Endothelial cell of umbilical vein (primary cell): ENCODE measurements at regions not wholly inside any gene's neighbourhood (a gene's known extent, or its start where the extent isn't known, plus 50 kb on each side); places are given as distances from the start of the nearest gene placed in this dataset.

Experiments
- BruUV-seq: library from RNA; stranded (reverse); fragments of 400-500 nt; replicated peaks from 2 replicates; lab custom pipeline; 2021; lab: Mats Ljungman, UMichigan
- CTCF ChIA-PET: fragments of 300-600, 350-600 bp; sonication (Branson Sonifier 250); formaldehyde crosslinking; loops from one replicate; lab custom pipeline; 2021; ENCODE audit warnings: antibody characterized with exemption, inconsistent platforms; lab: Charles Lee
- POLR2A ChIA-PET: fragments of 300-600, 350-600 bp; sonication (Branson Sonifier 250); formaldehyde crosslinking; loops from one replicate; lab custom pipeline; 2021; ENCODE audit warnings: antibody characterized with exemption, inconsistent platforms; lab: Charles Lee
- DNase-seq: peaks from one replicate; pipeline ENCODE4 v3.0.0-alpha.2; 2011; ENCODE audit warnings: low read depth, low spot score
- FAIRE-seq: peaks from 2 replicates; lab custom pipeline; 2011; peaks lifted over from hg19 to GRCh38; lab: Jason Lieb, UNC
- H2AFZ ChIP-seq: 2 replicates; pipeline ENCODE4 v1.6.0; 2012; ENCODE audit warnings: low read depth, low read length, control low read depth, inconsistent platforms
- H3K27ac ChIP-seq: 2 replicates; pipeline ENCODE4 v1.5.1; 2011; ENCODE audit warnings: low read depth, mild to moderate bottlenecking, control low read depth, low read length, moderate library complexity; ENCODE audit not compliant: insufficient read depth
- H3K27me3 ChIP-seq, 2 experiments: 2 replicates each; pipeline versions ENCODE4 v1.6.0 to v1.6.1; 2011; ENCODE audit warnings: low read length in 2 of 2, mixed read lengths in 1 of 2; ENCODE audit not compliant: control insufficient read depth in 2 of 2, insufficient read depth in 2 of 2
- H3K36me3 ChIP-seq, 2 experiments: 2 replicates in 1 of 2; 3 replicates in 1 of 2; pipeline ENCODE4 v1.5.1; 2011; ENCODE audit warnings: low read length in 2 of 2, mild to moderate bottlenecking in 1 of 2, moderate library complexity in 1 of 2; ENCODE audit not compliant: control insufficient read depth in 2 of 2, insufficient read depth in 2 of 2; ENCODE audit errors: extremely low read depth in 1 of 2
- H3K4me1 ChIP-seq: 3 replicates; pipeline ENCODE4 v1.5.1; 2011; ENCODE audit warnings: mild to moderate bottlenecking, low read length; ENCODE audit not compliant: control insufficient read depth, insufficient read depth; ENCODE audit errors: extremely low read depth
- H3K4me2 ChIP-seq: 2 replicates; pipeline ENCODE4 v1.6.1; 2011; ENCODE audit warnings: low read length, control low read depth, mixed read lengths; ENCODE audit not compliant: insufficient read depth
- H3K4me3 ChIP-seq, 3 experiments: fragments of 200-600 bp in 1 of 3; sonication (generic), shearing (Covaris generic) in 1 of 3; replicated peaks in 1 of 3; 2 replicates each; pipeline ENCODE4 v1.5.1; 2011 to 2016; ENCODE audit warnings: control low read depth in 3 of 3, low read length in 3 of 3, mild to moderate bottlenecking in 2 of 3, inconsistent platforms in 1 of 3, low read depth in 1 of 3, moderate library complexity in 1 of 3; ENCODE audit not compliant: insufficient read depth in 1 of 3
- H3K79me2 ChIP-seq: 2 replicates; pipeline ENCODE4 v1.6.0; 2012; ENCODE audit warnings: low read length, inconsistent platforms; ENCODE audit not compliant: control insufficient read depth, insufficient read depth
- H3K9ac ChIP-seq: replicated peaks from 2 replicates; pipeline ENCODE3; 2011; ENCODE audit warnings: low read length, control low read depth; ENCODE audit not compliant: insufficient read depth; ENCODE audit errors: extremely low read depth
- H3K9me1 ChIP-seq: replicated peaks from 3 replicates; pipeline ENCODE4 v1.6.0; 2011; ENCODE audit warnings: mild to moderate bottlenecking, low read length; ENCODE audit not compliant: control insufficient read depth, insufficient read depth; ENCODE audit errors: extremely low read depth
- H3K9me3 ChIP-seq: replicated peaks from 2 replicates; pipeline ENCODE4 v1.5.1; 2012; ENCODE audit warnings: low read length, inconsistent platforms; ENCODE audit not compliant: control insufficient read depth, insufficient read depth
- H4K20me1 ChIP-seq: replicated peaks from 2 replicates; pipeline ENCODE3; 2011; ENCODE audit warnings: mild to moderate bottlenecking, low read length; ENCODE audit not compliant: control insufficient read depth, insufficient read depth; ENCODE audit errors: extremely low read depth
- CTCF ChIP-seq, 2 donors: IDR thresholded peaks; 1 replicate in 1 of 2; 2 replicates in 1 of 2; pipeline ENCODE4 v1.5.1; 2011; ENCODE audit warnings: low read length in 2 of 2, mild to moderate bottlenecking in 2 of 2, moderate library complexity in 2 of 2, control low read depth in 1 of 2, inconsistent platforms in 1 of 2, low read depth in 1 of 2; ENCODE audit not compliant: insufficient read depth in 1 of 2; ENCODE audit errors: extremely low read depth in 1 of 2
- EZH2 ChIP-seq: IDR thresholded peaks from 2 replicates; pipeline ENCODE4 v1.6.1; 2012; ENCODE audit warnings: borderline replicate concordance, low read depth, mild to moderate bottlenecking, moderate library complexity, low read length, inconsistent platforms; ENCODE audit not compliant: severe bottlenecking
- FOS ChIP-seq: IDR thresholded peaks from 2 replicates; pipeline ENCODE4 v1.6.1; 2011; ENCODE audit warnings: mild to moderate bottlenecking, low read length, moderate library complexity, borderline replicate concordance; ENCODE audit not compliant: insufficient read depth
- GATA2 ChIP-seq: IDR thresholded peaks from 2 replicates; pipeline ENCODE4 v1.7.0; 2011; ENCODE audit warnings: low read depth, mild to moderate bottlenecking, moderate library complexity, mixed read lengths, low read length; ENCODE audit not compliant: insufficient read length, insufficient read depth
- JUN ChIP-seq: IDR thresholded peaks from 2 replicates; pipeline ENCODE4 v1.6.1; 2011; ENCODE audit warnings: borderline replicate concordance, low read depth; ENCODE audit not compliant: insufficient read length, insufficient read depth
- MAX ChIP-seq: IDR thresholded peaks from 2 replicates; pipeline ENCODE4 v1.6.1; 2011; ENCODE audit not compliant: insufficient read depth, insufficient read length
- MYC ChIP-seq: IDR thresholded peaks from one replicate; pipeline ENCODE4 v1.6.1; 2011; ENCODE audit warnings: mild to moderate bottlenecking, low read depth, low read length
- POLR2A ChIP-seq: IDR thresholded peaks from 2 replicates; pipeline ENCODE4 v1.6.1; 2012; ENCODE audit warnings: low read depth, mild to moderate bottlenecking, control low read depth, low read length
- POLR2AphosphoS5 ChIP-seq: IDR thresholded peaks from 2 replicates; pipeline ENCODE4 v1.6.1; 2012; ENCODE audit warnings: low read depth, mild to moderate bottlenecking, control low read depth, low read length, moderate library complexity; ENCODE audit not compliant: insufficient read depth
- dilution Hi-C: fragments of 300-500 bp; cut with MboI; formaldehyde crosslinking; loops from one replicate; pipeline ENCODE4 v1.15.0; 2019; ENCODE audit warnings: low sequenced_read_pairs; ENCODE audit not compliant: extremely low pct_ligation_motif_present
- intact Hi-C: fragments of 100-400 bp; cut with micrococcal nuclease; formaldehyde crosslinking; loops from one replicate; pipeline ENCODE4 v1.10.0; 2022

GRCh38 chr7:26513948-26514347 is 222.3 kb downstream of the SNX10 start:
- no peak overlapping the region for H3K4me2 ChIP-seq
- ChIA-PET POLR2A (no interaction called here), CTCF (interaction anchor here (1.1 to 2.2 kb wide), 3 partner anchors 137 to 435 kb away, joined by 3 to 5 read pairs (median 3); no protein-coding TSS in a partner anchor)
- no peak overlapping the region for H3K4me3 ChIP-seq
- H3K9me3 ChIP-seq: no peaks in the 10 kb centered on the region
- dilution Hi-C loops: no loop called here
- H3K9ac ChIP-seq: no peak overlapping the region
- H3K36me3 ChIP-seq: no peaks in the 10 kb centered on the region
- H4K20me1 ChIP-seq: no peaks in the 10 kb centered on the region
- no peaks in the 10 kb centered on the region for H3K79me2 ChIP-seq
- H3K4me1 ChIP-seq: no peaks in the 10 kb centered on the region
- no peak overlapping the region for H3K27ac ChIP-seq
- no peak for DNase-seq
- no peak for FAIRE-seq
- H3K27me3 ChIP-seq: peaks cover 9 to 14% of the 10 kb centered on the region in 2 experiments
- TF ChIP-seq POLR2A: no peak
- no peak for TF ChIP-seq POLR2AphosphoS5
- TF ChIP-seq MYC: no peak
- no peak for TF ChIP-seq JUN
- TF ChIP-seq FOS: no peak
- no peak for TF ChIP-seq GATA2
- TF ChIP-seq CTCF (IDR thresholded peaks at IDR 0.05; ENCODE audit: extremely low read depth in 1 of 2, insufficient read depth in 1 of 2, low read depth in 1 of 2, low read length in 2 of 2): no peak
- no peak for TF ChIP-seq MAX
- no peak for TF ChIP-seq EZH2
- intact Hi-C loops: no loop called here
- no TSS peak for BruUV-seq
- no peak overlapping the region for H2AFZ ChIP-seq
- H3K9me1 ChIP-seq: no peaks in the 10 kb centered on the region
